Neural cell (in vitro differentiated cells): ENCODE measurements at regions not wholly inside any gene's neighbourhood (a gene's known extent, or its start where the extent isn't known, plus 50 kb on each side); places are given as distances from the start of the nearest gene placed in this dataset.

Experiments
- H2AFZ ChIP-seq: fragments of 200-600, 300-800 bp; sonication (generic), shearing (Covaris generic); 2 replicates; pipeline ENCODE4 v1.6.0; 2014; ENCODE audit warnings: low read depth, mild to moderate bottlenecking, antibody characterized with exemption, low read length, moderate library complexity
- H3F3A ChIP-seq: fragments of 200-600 bp; shearing (Covaris generic); 2 replicates; pipeline ENCODE4 v1.6.1; 2016; ENCODE audit warnings: mild to moderate bottlenecking, moderate library complexity, mixed read lengths, antibody characterized with exemption, low read length; ENCODE audit not compliant: insufficient read depth, poor library complexity, severe bottlenecking
- H3K27ac ChIP-seq: fragments of 200-600, 300-800 bp; sonication (generic), shearing (Covaris generic); 2 replicates; pipeline ENCODE4 v1.5.1; 2014; ENCODE audit warnings: mild to moderate bottlenecking, low read length, moderate library complexity
- H3K27me3 ChIP-seq: fragments of 300-800, 200-600 bp; sonication (generic), shearing (Covaris generic); 2 replicates; pipeline ENCODE4 v1.6.0; 2014; ENCODE audit warnings: mild to moderate bottlenecking, low read depth, low read length, moderate library complexity; ENCODE audit not compliant: insufficient read depth
- H3K36me3 ChIP-seq: fragments of 300-800, 200-600 bp; sonication (generic), shearing (Covaris generic); 2 replicates; pipeline ENCODE4 v1.5.1; 2014; ENCODE audit warnings: mild to moderate bottlenecking, antibody characterized with exemption, low read length, moderate library complexity; ENCODE audit not compliant: insufficient read depth
- H3K4me2 ChIP-seq: fragments of 300-800, 200-600 bp; sonication (generic), shearing (Covaris generic); 2 replicates; pipeline ENCODE4 v1.6.0; 2014; ENCODE audit warnings: mild to moderate bottlenecking, low read length
- H3K4me3 ChIP-seq: fragments of 300-800, 200-600 bp; sonication (generic), shearing (Covaris generic); 2 replicates; pipeline ENCODE4 v1.5.1; 2014; ENCODE audit warnings: mild to moderate bottlenecking, low read length, moderate library complexity
- H3K79me2 ChIP-seq: fragments of 200-600 bp; shearing (Covaris generic); replicated peaks from 2 replicates; pipeline ENCODE4 v1.6.0; 2014; ENCODE audit warnings: mild to moderate bottlenecking, low read length, moderate library complexity; ENCODE audit not compliant: insufficient read depth
- H3K9ac ChIP-seq: fragments of 300-800, 200-600 bp; sonication (generic), shearing (Covaris generic); 2 replicates; pipeline ENCODE4 v1.6.1; 2016; ENCODE audit warnings: mild to moderate bottlenecking, low read length, mixed read lengths
- H3K9me2 ChIP-seq: fragments of 200-600 bp; shearing (Covaris generic); 2 replicates; pipeline ENCODE4 v1.6.1; 2016; ENCODE audit warnings: mild to moderate bottlenecking, low read length, mixed read lengths; ENCODE audit not compliant: insufficient read depth
- H3K9me3 ChIP-seq: fragments of 200-600, 300-800 bp; sonication (generic), shearing (Covaris generic); 2 replicates; pipeline ENCODE4 v1.6.1; 2016; ENCODE audit warnings: mild to moderate bottlenecking, mixed run types, low read length, moderate library complexity, mixed read lengths
- H4K20me1 ChIP-seq: fragments of 200-600 bp; shearing (Covaris generic); 2 replicates; pipeline ENCODE4 v1.6.1; 2016; ENCODE audit warnings: mild to moderate bottlenecking, mixed run types; ENCODE audit not compliant: insufficient read depth
- CTCF ChIP-seq: fragments of 450-650 bp; IDR thresholded peaks from 2 replicates; pipeline ENCODE4 v1.5.1; 2014; ENCODE audit warnings: antibody characterized with exemption, mild to moderate bottlenecking, moderate library complexity; ENCODE audit not compliant: poor library complexity, severe bottlenecking
- EP300 ChIP-seq: fragments of 450-650 bp; conservative IDR thresholded peaks from 2 replicates; pipeline ENCODE4 v1.6.1; 2014; ENCODE audit warnings: antibody characterized with exemption, mild to moderate bottlenecking, moderate library complexity; ENCODE audit not compliant: poor library complexity, severe bottlenecking
- EZH2 ChIP-seq: fragments of 200-600, 300-800 bp; shearing (Covaris generic), sonication (generic); IDR thresholded peaks from 2 replicates; pipeline ENCODE4 v1.6.1; 2014; ENCODE audit warnings: antibody characterized with exemption, low read length, borderline replicate concordance, mild to moderate bottlenecking; ENCODE audit not compliant: insufficient read depth, poor library complexity, severe bottlenecking
- MXI1 ChIP-seq: fragments of 450-650 bp; conservative IDR thresholded peaks from 2 replicates; pipeline ENCODE4 v1.6.1; 2014; ENCODE audit warnings: antibody characterized with exemption, mild to moderate bottlenecking; ENCODE audit not compliant: poor library complexity, severe bottlenecking
- POLR2AphosphoS5 ChIP-seq: IDR thresholded peaks from 2 replicates; pipeline ENCODE4 v1.6.1; 2012
- RAD21 ChIP-seq: fragments of 450-650 bp; conservative IDR thresholded peaks from 2 replicates; pipeline ENCODE4 v1.6.1; 2014; ENCODE audit warnings: antibody characterized with exemption, mild to moderate bottlenecking, moderate library complexity
- REST ChIP-seq: IDR thresholded peaks from 2 replicates; pipeline ENCODE4 v1.6.1; 2012; ENCODE audit warnings: borderline replicate concordance
- SMC3 ChIP-seq: fragments of 450-650 bp; conservative IDR thresholded peaks from 2 replicates; pipeline ENCODE4 v1.6.1; 2014; ENCODE audit warnings: antibody characterized with exemption, mild to moderate bottlenecking, moderate library complexity; ENCODE audit not compliant: poor library complexity
- TAF1 ChIP-seq: IDR thresholded peaks from 2 replicates; pipeline ENCODE4 v1.6.1; 2012; ENCODE audit warnings: low read depth

GRCh38 chr18:2171840-2172625 is 399.3 kb downstream of the METTL4 start:
- H3K79me2 ChIP-seq, result no peaks in the 10 kb centered on the region
- H3K27me3 ChIP-seq, result no peaks in the 10 kb centered on the region
- no peak overlapping the region for H2AFZ ChIP-seq
- no peak for TF ChIP-seq EP300
- TF ChIP-seq EZH2, result no peak
- TF ChIP-seq CTCF, result no peak
- TF ChIP-seq SMC3, result no peak
- no peak for TF ChIP-seq MXI1
- TF ChIP-seq TAF1, result no peak
- H3K9ac ChIP-seq, result no peak overlapping the region
- no peaks in the 10 kb centered on the region for H3K36me3 ChIP-seq
- no peak overlapping the region for H3K4me3 ChIP-seq
- H3F3A ChIP-seq, result no peaks in the 10 kb centered on the region
- H3K9me3 ChIP-seq, result no peaks in the 10 kb centered on the region
- H3K27ac ChIP-seq, result no peak overlapping the region
- H3K4me2 ChIP-seq, result no peak overlapping the region
- H3K9me2 ChIP-seq, result no peaks in the 10 kb centered on the region
- no peaks in the 10 kb centered on the region for H4K20me1 ChIP-seq

GRCh38 chr18:2172881-2173280 is 398.4 kb downstream of the METTL4 start:
- no peaks in the 10 kb centered on the region for H3K79me2 ChIP-seq
- H3K4me2 ChIP-seq, result no peak overlapping the region
- TF ChIP-seq POLR2AphosphoS5, result no peak
- TF ChIP-seq MXI1, result no peak
- TF ChIP-seq EP300, result no peak
- no peak for TF ChIP-seq TAF1
- TF ChIP-seq SMC3, result no peak
- TF ChIP-seq RAD21, result no peak
- TF ChIP-seq CTCF, result no peak
- TF ChIP-seq EZH2, result no peak
- no peak for TF ChIP-seq REST
- no peaks in the 10 kb centered on the region for H3K27me3 ChIP-seq
- no peaks in the 10 kb centered on the region for H3K9me3 ChIP-seq
- no peak overlapping the region for H3K4me3 ChIP-seq
- no peaks in the 10 kb centered on the region for H4K20me1 ChIP-seq
- no peak overlapping the region for H3K9ac ChIP-seq
- no peak overlapping the region for H2AFZ ChIP-seq
- no peaks in the 10 kb centered on the region for H3K9me2 ChIP-seq
- H3F3A ChIP-seq, result no peaks in the 10 kb centered on the region
- H3K36me3 ChIP-seq, result no peaks in the 10 kb centered on the region
- H3K27ac ChIP-seq, result no peak overlapping the region
